GM21717 (cell line): ENCODE measurements at regions not wholly inside any gene's neighbourhood (a gene's known extent, or its start where the extent isn't known, plus 50 kb on each side); places are given as distances from the start of the nearest gene placed in this dataset.

Source experiments
- ATAC-seq: cut with Tn5 transposase; IDR thresholded peaks from one replicate; pipeline ENCODE4 v1.9.1; 2021; ENCODE audit warnings: mild to moderate bottlenecking, moderate library complexity; ENCODE audit not compliant: unreplicated experiment

DNA sequence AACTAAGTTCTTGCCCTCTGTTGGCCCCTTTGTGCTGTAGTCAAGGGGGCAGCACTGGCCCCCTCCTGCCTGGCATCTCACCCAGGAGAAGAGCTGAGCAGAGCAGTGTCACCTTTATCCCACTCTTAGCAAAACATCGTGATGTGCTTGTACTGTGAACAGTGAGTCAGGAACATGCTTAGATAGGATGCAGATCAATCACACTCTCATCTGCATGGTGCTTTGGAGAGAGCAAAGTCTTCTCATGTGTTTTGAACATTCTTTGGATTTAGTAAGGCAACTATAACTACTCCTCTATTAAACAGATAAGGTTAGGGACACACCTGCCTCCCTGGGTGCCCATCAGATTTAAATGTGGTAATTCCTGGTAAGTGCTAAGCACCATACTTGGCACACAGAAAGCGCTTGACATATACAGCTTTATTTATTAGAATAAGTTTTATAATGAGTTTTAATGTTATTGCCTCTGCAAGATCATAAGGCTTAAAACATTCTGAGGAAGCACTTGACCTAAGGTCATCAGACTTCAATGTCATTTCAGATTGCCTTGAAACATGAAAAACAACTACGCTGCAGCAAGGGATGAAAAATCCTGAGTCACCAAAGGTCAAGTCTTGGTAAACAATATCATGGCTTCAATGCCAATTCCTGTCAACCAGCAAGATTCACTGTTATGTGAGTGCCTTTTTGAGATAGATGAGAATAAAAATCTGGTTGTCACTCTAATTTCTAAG lies 82.4 kb upstream of the IRS2 start:
- ATAC-seq, result no peak

- ATAC-seq, result no peak
Measured at GRCh38 chr13:109867766-109868165, 81.4 kb upstream of the IRS2 start.

DNA sequence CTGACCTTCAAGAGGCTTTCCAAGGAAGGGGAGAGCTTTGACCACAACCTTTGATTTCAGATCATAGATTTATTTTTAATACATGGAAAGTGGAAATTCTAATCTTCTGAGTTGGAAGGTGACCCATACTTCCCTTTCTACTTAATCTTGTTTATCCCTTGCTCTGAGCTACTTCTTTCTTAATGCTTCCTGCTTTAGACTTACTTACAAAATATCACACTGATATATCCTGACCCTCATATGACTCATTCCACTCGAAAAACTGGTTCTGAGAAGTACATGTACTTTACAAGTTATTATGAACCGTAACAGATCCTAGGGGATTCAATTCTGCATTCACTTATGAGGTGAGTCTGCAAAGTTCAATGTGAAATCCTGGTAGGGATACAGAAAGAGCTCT lies 76.2 kb upstream of the IRS2 start:
- ATAC-seq, result no peak

GRCh38 chr13:109859898-109860297 lies 73.5 kb upstream of the IRS2 start:
- no peak for ATAC-seq

GRCh38 chr13:109859216-109859835 lies 72.9 kb upstream of the IRS2 start:
- ATAC-seq, result no peak

DNA sequence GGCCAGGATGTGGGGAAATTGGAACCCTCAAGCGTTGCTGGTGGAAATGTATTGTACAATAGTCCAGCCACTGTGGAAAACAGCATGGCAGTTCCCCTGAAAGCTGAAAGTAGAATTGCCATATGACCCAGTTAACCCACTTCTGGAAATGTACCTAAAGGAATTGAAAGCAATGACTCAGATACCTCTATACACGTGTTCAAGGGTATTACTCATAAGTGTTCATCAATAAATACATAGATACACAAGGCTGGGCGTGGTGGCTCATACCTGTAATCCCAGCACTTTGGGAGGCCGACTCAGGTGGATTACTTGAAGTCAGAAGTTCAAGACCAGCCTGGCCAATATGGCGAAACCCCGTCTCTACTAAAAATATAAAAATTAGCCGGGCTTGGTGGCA lies 71.9 kb upstream of the IRS2 start:
- ATAC-seq, result no peak

- no peak for ATAC-seq
Measured at GRCh38 chr13:109857803-109858202, 71.4 kb upstream of the IRS2 start.

DNA sequence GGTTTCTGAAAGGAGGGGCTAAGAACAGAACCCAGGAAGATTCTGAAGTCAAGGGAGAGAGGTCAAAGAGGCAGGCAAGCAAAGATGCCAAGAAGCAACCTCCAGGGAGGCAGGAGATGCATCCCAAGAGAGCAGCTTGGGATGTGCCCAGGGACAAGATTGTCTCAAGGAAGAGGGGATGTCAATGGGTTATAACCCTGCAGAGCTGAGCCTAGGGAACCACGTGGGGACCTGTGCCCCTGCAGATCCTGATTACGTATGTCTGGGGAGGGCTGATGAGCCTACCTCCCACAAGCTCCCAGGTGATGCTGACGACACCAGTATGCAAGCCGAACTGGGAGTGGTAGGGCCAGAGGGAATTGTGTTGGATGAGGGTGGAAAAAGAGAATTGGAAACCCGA lies 70.9 kb upstream of the IRS2 start:
- no peak for ATAC-seq

DNA sequence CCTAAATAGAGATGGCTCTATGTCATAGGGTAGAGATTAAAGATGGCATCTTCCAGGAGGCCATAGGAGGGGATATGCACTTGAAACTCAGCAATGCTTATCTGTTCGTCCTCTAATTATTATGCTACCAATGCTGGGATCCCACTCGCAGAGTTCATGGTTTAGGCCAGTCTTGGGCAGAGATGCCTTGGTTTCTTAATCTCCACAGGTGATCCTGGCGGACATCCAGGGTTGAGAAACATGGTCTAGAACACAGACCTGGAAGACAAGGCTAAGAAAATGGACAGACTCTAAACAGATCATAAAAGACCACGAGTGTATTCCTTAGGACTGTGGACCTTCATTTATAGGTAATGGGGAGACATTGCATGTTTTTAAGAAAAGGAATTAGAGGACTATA lies 70.0 kb upstream of the IRS2 start:
- ATAC-seq, result no peak

DNA sequence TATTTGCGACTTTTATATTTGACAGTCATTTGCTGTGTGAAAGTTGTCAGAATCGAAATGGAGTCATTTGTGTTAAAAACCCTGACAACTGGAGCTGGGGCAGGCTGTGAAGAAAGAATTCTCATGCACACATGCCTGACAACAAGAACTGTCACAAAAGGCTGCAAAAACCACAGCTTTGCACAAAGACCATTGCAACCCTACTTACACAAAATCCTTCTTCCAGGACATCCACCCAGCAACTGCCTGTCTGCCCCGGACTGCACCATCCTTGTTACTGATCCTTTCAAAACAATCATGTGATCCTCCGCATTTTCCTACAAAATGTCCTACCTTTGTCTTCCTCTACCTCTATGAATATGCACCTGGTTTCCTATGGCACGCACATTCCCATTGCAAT lies 66.8 kb upstream of the IRS2 start:
- ATAC-seq, result no peak

GRCh38 chr13:109846185-109846584 lies 59.8 kb upstream of the IRS2 start:
- no peak for ATAC-seq

DNA sequence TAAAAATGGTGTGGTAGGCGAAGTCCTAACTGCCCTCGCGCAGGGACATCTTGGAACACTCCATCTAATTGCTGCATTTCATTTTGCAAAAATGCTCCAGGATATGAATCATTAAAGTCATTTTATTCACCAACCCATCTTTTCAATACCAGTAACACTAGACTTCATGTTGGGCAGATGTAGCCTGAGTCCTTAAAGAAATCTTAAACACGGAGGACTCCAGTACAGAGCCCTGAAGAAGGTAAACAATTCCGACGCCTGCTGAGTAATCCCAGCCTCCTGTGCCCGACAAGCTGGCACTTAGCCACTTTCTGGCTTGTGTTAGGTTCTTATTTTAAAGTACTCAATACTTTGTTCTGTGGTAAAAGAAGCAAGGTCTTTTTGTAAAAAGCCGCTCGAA lies 58.0 kb upstream of the IRS2 start:
- no peak for ATAC-seq

- no peak for ATAC-seq
Measured at GRCh38 chr13:109843695-109844094, 57.3 kb upstream of the IRS2 start.

DNA sequence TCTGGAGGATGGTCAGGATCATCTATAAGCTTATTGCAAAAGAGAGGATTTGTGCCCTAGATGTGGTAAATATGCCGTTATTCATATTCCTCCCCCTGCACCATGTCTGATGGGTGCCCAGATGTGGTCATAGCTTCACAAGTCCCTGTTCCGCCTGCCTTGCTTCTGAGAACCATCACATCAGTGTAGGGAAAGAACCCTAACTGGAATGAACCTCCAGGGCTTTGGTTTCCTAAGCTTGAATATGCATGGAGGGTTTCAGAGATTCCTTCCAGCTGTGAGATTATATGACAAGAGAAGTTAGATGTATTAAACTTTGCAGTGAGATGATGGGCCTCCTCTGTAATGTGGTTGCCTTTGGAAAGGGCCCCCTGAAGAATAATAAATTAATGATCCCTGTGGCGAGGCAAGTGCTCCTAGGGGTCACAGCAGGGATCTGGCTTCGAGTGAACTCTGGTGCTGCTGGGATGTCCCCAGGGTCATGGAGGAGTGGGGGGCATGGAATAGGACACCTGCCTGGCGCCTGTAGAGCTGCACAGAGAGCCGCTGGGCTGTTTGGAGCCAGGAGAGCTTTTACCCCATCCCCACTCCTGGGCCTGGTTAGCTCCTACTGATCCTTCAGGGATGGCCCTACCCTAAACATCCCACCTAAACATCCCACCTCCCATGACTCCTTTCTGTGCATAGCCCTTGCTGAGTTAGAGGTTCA lies 56.0 kb upstream of the IRS2 start:
- no peak for ATAC-seq

GRCh38 chr13:109840893-109841287 lies 54.5 kb upstream of the IRS2 start:
- ATAC-seq, result no peak

GRCh38 chr13:109840201-109840892 lies 54.0 kb upstream of the IRS2 start:
- no peak for ATAC-seq

- no peak for ATAC-seq
Measured at GRCh38 chr13:109836629-109837607, 50.5 kb upstream of the IRS2 start.
